RWPE2 (cell line): ENCODE measurements at regions not wholly inside any gene's neighbourhood (a gene's known extent, or its start where the extent isn't known, plus 50 kb on each side); places are given as distances from the start of the nearest gene placed in this dataset.

Experiments used
- ATAC-seq: fragments of 200-7000 bp; cut with Tn5 transposase; 3 replicates; pipeline ENCODE4 v1.9.1; 2021; ENCODE audit warnings: low read depth
- DNase-seq: peaks from one replicate; pipeline ENCODE4 v3.0.0-alpha.2; 2020; ENCODE audit warnings: low spot score
- H3K27ac ChIP-seq: fragments of 450-650 bp; 2 replicates; pipeline ENCODE4 v1.5.1; 2017; ENCODE audit warnings: mild to moderate bottlenecking; ENCODE audit not compliant: poor library complexity, severe bottlenecking
- H3K27me3 ChIP-seq: fragments of 250-450 bp; sonication (Bioruptor Pico); 2 replicates; pipeline ENCODE4 v1.5.1; 2021; ENCODE audit warnings: mild to moderate bottlenecking, moderate library complexity; ENCODE audit not compliant: insufficient read depth, poor library complexity, severe bottlenecking
- H3K36me3 ChIP-seq: fragments of 250-450 bp; sonication (Bioruptor Pico); 2 replicates; pipeline ENCODE4 v1.5.1; 2020; ENCODE audit warnings: low read depth, mild to moderate bottlenecking, moderate library complexity
- H3K4me1 ChIP-seq: fragments of 250-450 bp; sonication (Bioruptor Pico); 2 replicates; pipeline ENCODE4 v1.5.1; 2021; ENCODE audit warnings: mild to moderate bottlenecking, moderate library complexity; ENCODE audit not compliant: insufficient read depth, poor library complexity, severe bottlenecking
- H3K4me3 ChIP-seq: fragments of 250-450 bp; sonication (Bioruptor Pico); 2 replicates; pipeline ENCODE4 v1.5.1; 2021; ENCODE audit warnings: mild to moderate bottlenecking, moderate library complexity; ENCODE audit not compliant: severe bottlenecking
- H3K9me3 ChIP-seq: fragments of 250-450 bp; sonication (Bioruptor Pico); 2 replicates; pipeline ENCODE4 v1.5.1; 2021; ENCODE audit warnings: mild to moderate bottlenecking, moderate library complexity; ENCODE audit not compliant: severe bottlenecking
- CTCF ChIP-seq: fragments of 450-650 bp; IDR thresholded peaks from one replicate; pipeline ENCODE4 v1.5.1; 2017; ENCODE audit warnings: mild to moderate bottlenecking, moderate library complexity; ENCODE audit not compliant: poor library complexity, severe bottlenecking

GRCh38 chr2:234425639-234426603 is 71.0 kb downstream of the ARL4C start:
- Histone ChIP-seq H3K4me3 (no peak overlapping the region), H3K27me3 (no peaks in the 10 kb centered on the region), H3K27ac (no peak overlapping the region), H3K9me3 (no peaks in the 10 kb centered on the region), H3K4me1 (peaks cover 21% of the 10 kb centered on the region), H3K36me3 (no peaks in the 10 kb centered on the region)
- ATAC-seq (no peak), DNase-seq (no peak)
- TF ChIP-seq CTCF = no peak

- Histone ChIP-seq H3K4me1 (peaks cover 21% of the 10 kb centered on the region), H3K27me3 (no peaks in the 10 kb centered on the region), H3K9me3 (no peaks in the 10 kb centered on the region), H3K36me3 (no peaks in the 10 kb centered on the region), H3K4me3 (no peak overlapping the region), H3K27ac (peak overlapping the region; percentile 62)
- DNase-seq = no peak
- no peak for TF ChIP-seq CTCF
- no peak for ATAC-seq
Observed at GRCh38 chr2:234423884-234424283, 73.0 kb downstream of the ARL4C start.

GRCh38 chr2:234422981-234423431 is 73.9 kb downstream of the ARL4C start:
- Histone ChIP-seq H3K4me1 (peaks cover 21% of the 10 kb centered on the region), H3K36me3 (no peaks in the 10 kb centered on the region), H3K4me3 (no peak overlapping the region), H3K27ac (peak overlapping the region; percentile 62), H3K9me3 (no peaks in the 10 kb centered on the region), H3K27me3 (no peaks in the 10 kb centered on the region)
- no peak for TF ChIP-seq CTCF
- DNase-seq (no peak), ATAC-seq (no peak)

GRCh38 chr2:234422273-234422732 is 74.6 kb downstream of the ARL4C start:
- DNase-seq = no peak
- peak; percentile 93 for ATAC-seq
- Histone ChIP-seq H3K4me1 (peaks cover 21% of the 10 kb centered on the region), H3K27ac (peak overlapping the region; percentile 62), H3K36me3 (no peaks in the 10 kb centered on the region), H3K9me3 (no peaks in the 10 kb centered on the region), H3K27me3 (no peaks in the 10 kb centered on the region), H3K4me3 (no peak overlapping the region)
- no peak for TF ChIP-seq CTCF

- H3K4me1 ChIP-seq = peaks cover 21% of the 10 kb centered on the region
- TF ChIP-seq CTCF = no peak
- DNase-seq (no peak), ATAC-seq (no peak)
- no peaks in the 10 kb centered on the region for H3K27me3 ChIP-seq
- no peaks in the 10 kb centered on the region for H3K36me3 ChIP-seq
- H3K9me3 ChIP-seq = no peaks in the 10 kb centered on the region
- H3K27ac ChIP-seq = no peak overlapping the region
- no peak overlapping the region for H3K4me3 ChIP-seq
Observed at GRCh38 chr2:234420408-234420807, 76.5 kb downstream of the ARL4C start.
